ENCODE measurements at regions not wholly inside any gene's neighbourhood (a gene's known extent, or its start where the extent isn't known, plus 50 kb on each side); places are given as distances from the start of the nearest gene placed in this dataset.

DNA sequence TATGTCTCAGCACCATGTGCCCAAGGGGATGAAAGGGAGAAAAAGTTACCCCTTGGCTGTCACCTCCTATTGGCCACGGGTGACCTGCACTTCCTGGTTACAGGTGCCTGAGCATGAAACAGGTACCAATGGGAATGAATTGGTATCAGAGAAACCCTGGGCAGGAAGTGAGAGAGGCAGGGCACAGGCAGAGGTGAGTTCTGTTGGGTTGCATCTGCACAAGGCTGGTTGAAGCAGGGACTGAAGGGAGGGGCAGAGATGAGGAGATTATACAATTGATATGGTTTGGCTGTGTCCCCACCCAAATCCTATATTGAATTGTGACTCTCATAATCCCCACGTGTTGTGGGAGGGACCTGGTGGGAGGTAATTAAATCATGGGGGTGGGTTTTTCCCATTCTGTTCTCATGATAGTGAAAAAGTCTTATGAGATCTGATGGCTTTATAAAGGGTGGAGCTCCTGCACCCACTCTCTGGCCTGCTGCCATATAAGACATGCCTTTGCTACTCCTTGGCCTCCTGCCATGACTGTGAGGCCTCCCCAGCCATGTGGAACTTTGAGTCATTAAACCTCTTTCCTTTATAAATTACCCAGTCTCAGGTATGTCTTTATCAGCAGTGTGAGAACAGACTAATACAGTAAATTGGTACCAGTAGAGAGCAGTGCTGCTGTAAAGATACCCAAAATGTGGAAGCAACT, 291.8 kb downstream of the LRFN2 start:
- Histone ChIP-seq H3K27me3 (ENCODE audit: insufficient read depth, poor library complexity, severe bottlenecking) (peaks cover 2% of the 10 kb centered on the region), H3K27ac (replicated peaks) (no peak overlapping the region), H3K4me3 (replicated peaks; ENCODE audit: insufficient read depth, low read length) (no peak overlapping the region)
- TF ChIP-seq POLR2AphosphoS5 (IDR thresholded peaks at IDR 0.05; ENCODE audit: low read depth) = no peak
- TF ChIP-seq, protein P1, sequence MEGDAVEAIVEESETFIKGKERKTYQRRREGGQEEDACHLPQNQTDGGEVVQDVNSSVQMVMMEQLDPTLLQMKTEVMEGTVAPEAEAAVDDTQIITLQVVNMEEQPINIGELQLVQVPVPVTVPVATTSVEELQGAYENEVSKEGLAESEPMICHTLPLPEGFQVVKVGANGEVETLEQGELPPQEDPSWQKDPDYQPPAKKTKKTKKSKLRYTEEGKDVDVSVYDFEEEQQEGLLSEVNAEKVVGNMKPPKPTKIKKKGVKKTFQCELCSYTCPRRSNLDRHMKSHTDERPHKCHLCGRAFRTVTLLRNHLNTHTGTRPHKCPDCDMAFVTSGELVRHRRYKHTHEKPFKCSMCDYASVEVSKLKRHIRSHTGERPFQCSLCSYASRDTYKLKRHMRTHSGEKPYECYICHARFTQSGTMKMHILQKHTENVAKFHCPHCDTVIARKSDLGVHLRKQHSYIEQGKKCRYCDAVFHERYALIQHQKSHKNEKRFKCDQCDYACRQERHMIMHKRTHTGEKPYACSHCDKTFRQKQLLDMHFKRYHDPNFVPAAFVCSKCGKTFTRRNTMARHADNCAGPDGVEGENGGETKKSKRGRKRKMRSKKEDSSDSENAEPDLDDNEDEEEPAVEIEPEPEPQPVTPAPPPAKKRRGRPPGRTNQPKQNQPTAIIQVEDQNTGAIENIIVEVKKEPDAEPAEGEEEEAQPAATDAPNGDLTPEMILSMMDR (IDR thresholded peaks at IDR 0.05; ENCODE audit: insufficient read depth, low read length) = no peak
- no peak for TF ChIP-seq GABPA (IDR thresholded peaks at IDR 0.05; ENCODE audit: low read depth)
- DNase-seq (ENCODE audit: low read depth in 1 of 2, low spot score in 1 of 2) = no peak

DNA sequence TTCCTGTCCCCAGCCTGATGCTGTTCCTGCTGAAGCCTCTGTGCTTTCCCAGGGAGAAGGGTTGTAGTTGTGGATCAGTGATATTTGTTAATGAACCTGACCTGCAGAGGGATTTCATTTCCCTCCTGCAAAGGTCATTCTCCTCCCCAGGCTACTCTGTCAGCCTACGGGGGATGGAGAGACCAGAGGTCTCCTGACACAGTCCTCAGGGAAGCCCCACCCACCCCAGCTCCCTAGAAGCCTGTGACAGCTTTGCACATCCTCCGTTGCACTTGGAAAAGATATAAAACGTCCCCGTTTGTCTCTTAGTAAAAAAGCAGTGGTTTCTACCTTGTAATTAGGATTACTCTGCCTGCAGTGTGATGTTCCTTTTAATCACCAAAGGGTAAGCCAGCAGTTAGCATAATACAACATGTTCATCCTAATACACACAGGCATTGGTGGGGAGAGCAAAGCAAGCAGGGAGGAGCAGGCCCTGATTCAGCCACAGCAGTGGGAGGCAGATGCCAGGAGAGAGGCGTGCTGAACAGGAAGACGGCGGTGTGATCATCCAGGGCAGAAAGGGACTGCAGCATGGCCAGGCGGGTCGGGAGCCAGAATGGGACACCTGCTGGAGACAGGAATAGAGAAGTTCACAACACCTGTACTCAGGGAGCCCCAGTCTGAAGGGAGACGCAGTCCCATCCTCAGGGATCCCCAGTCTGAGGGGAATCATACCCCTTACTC, 293.5 kb downstream of the LRFN2 start:
- Histone ChIP-seq H3K27me3 (ENCODE audit: insufficient read depth, poor library complexity, severe bottlenecking) (peaks cover 2% of the 10 kb centered on the region), H3K27ac (replicated peaks) (no peak overlapping the region), H3K4me3 (replicated peaks; ENCODE audit: insufficient read depth, low read length) (no peak overlapping the region)
- no peak for DNase-seq (ENCODE audit: low read depth in 1 of 2, low spot score in 1 of 2)
- TF ChIP-seq, protein P1 (IDR thresholded peaks at IDR 0.05; ENCODE audit: insufficient read depth, low read length) = no peak
- TF ChIP-seq POLR2AphosphoS5 (IDR thresholded peaks at IDR 0.05; ENCODE audit: low read depth) (no peak), SPI1 (IDR thresholded peaks at IDR 0.05; ENCODE audit: borderline replicate concordance, low read depth) (no peak), GABPA (IDR thresholded peaks at IDR 0.05; ENCODE audit: low read depth) (no peak)
- TF ChIP-seq, protein P2, sequence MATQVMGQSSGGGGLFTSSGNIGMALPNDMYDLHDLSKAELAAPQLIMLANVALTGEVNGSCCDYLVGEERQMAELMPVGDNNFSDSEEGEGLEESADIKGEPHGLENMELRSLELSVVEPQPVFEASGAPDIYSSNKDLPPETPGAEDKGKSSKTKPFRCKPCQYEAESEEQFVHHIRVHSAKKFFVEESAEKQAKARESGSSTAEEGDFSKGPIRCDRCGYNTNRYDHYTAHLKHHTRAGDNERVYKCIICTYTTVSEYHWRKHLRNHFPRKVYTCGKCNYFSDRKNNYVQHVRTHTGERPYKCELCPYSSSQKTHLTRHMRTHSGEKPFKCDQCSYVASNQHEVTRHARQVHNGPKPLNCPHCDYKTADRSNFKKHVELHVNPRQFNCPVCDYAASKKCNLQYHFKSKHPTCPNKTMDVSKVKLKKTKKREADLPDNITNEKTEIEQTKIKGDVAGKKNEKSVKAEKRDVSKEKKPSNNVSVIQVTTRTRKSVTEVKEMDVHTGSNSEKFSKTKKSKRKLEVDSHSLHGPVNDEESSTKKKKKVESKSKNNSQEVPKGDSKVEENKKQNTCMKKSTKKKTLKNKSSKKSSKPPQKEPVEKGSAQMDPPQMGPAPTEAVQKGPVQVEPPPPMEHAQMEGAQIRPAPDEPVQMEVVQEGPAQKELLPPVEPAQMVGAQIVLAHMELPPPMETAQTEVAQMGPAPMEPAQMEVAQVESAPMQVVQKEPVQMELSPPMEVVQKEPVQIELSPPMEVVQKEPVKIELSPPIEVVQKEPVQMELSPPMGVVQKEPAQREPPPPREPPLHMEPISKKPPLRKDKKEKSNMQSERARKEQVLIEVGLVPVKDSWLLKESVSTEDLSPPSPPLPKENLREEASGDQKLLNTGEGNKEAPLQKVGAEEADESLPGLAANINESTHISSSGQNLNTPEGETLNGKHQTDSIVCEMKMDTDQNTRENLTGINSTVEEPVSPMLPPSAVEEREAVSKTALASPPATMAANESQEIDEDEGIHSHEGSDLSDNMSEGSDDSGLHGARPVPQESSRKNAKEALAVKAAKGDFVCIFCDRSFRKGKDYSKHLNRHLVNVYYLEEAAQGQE (IDR thresholded peaks at IDR 0.05; ENCODE audit: insufficient replicate concordance, low read depth) = no peak

DNA sequence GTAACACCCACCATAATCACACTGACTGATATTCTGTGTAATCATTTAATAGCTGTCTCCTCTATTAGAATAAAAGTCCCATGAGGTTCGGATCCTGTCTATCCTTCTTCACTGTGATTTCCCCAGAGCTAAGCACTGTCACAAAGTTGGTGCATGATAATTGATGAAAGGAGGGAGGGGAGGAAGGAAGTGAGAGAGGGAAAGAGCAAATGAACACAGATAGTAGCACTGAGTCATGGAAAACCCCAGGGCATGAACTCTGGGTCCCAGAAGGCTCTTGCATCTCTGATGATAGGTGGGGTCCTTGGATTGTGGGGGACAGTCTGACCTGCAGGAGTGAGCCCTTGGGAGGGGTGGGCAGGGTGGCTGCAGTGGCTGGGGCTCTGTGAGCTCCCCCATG, 294.1 kb downstream of the LRFN2 start:
- no peak for DNase-seq (ENCODE audit: low read depth in 1 of 2, low spot score in 1 of 2)
- peaks cover 2% of the 10 kb centered on the region for H3K27me3 ChIP-seq (ENCODE audit: insufficient read depth, poor library complexity, severe bottlenecking)
- H3K4me3 ChIP-seq (replicated peaks; ENCODE audit: insufficient read depth, low read length) = no peak overlapping the region
- TF ChIP-seq POLR2AphosphoS5 (IDR thresholded peaks at IDR 0.05; ENCODE audit: low read depth) (no peak), GABPA (IDR thresholded peaks at IDR 0.05; ENCODE audit: low read depth) (no peak), SPI1 (IDR thresholded peaks at IDR 0.05; ENCODE audit: borderline replicate concordance, low read depth) (no peak)
- TF ChIP-seq, protein P2 (IDR thresholded peaks at IDR 0.05; ENCODE audit: insufficient replicate concordance, low read depth) = no peak
- TF ChIP-seq, protein P1 (IDR thresholded peaks at IDR 0.05; ENCODE audit: insufficient read depth, low read length) = no peak
- no peak overlapping the region for H3K27ac ChIP-seq (replicated peaks)

Data from HL-60 (cell line).